GM13977 (cell line): ENCODE measurements at regions not wholly inside any gene's neighbourhood (a gene's known extent, or its start where the extent isn't known, plus 50 kb on each side); places are given as distances from the start of the nearest gene placed in this dataset.

Experiments used
- DNase-seq: peaks from one replicate; pipeline ENCODE4 v3.0.0; 2012; ENCODE audit warnings: low spot score
- CTCF ChIP-seq: IDR thresholded peaks from 2 replicates; pipeline ENCODE4 v1.5.1; 2012; ENCODE audit warnings: mild to moderate bottlenecking, control low read depth; ENCODE audit not compliant: insufficient read depth; ENCODE audit errors: extremely low read depth, missing control alignments
- in situ Hi-C: fragments of 300-500 bp; cut with MboI; formaldehyde crosslinking; loops from one replicate; pipeline ENCODE4 v1.12.0; 2022; ENCODE audit warnings: low sequenced_read_pairs, low pct_unique_long_range_greater_than_20kb, mixed read lengths, inconsistent platforms; ENCODE audit not compliant: unreplicated experiment

- DNase-seq, result no peak
- TF ChIP-seq CTCF, result no peak
- in situ Hi-C loops, result no loop called here
Observed at GRCh38 chr9:25442526-25442925, 235.7 kb downstream of the TUSC1 start.

GRCh38 chr9:25427898-25428297, 250.3 kb downstream of the TUSC1 start:
- DNase-seq, result no peak
- no peak for TF ChIP-seq CTCF
- in situ Hi-C loops, result no loop called here

- TF ChIP-seq CTCF, result no peak
- in situ Hi-C loops, result no loop called here
- DNase-seq, result no peak
Observed at GRCh38 chr9:25427290-25427689, 251.0 kb downstream of the TUSC1 start.

DNA sequence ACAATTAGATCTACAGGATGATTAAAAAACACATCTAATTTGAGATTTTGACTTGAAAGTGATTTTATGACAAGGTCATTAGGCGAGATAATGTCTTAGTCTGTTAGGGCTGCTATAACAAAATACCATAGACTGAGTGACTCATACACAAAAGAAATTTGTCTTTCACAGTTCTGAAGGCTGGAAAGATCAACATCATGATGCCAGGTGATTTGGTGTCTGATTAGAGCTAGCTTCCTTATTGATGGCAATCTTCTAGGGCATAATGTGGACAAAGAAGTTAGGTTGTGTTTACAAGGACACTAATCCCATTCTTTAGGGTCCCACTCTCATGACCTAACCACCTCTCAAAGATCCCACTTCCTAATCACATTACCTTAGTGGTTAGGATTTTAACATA, 256.7 kb downstream of the TUSC1 start:
- in situ Hi-C loops, result no loop called here
- DNase-seq, result no peak
- no peak for TF ChIP-seq CTCF

DNA sequence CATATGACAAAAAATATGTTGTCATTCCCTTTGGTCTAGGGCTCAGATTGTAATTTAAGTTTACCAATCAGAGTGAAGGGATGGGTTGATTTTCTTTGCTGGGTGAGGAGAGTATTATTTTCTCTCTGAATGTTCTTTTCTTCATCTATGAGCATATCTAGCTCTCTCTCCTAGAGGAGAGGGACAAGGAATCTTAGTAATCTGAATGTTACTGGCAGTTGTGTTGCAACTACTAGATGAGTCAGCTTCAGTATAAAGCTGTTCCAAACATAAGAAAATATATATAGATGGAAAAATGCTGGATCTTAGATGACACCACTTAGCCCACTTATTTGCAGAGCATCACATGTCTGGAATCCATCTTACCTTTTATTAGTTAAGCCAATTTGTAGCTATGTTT, 259.3 kb downstream of the TUSC1 start:
- in situ Hi-C loops, result no loop called here
- DNase-seq, result no peak
- TF ChIP-seq CTCF, result no peak

DNA sequence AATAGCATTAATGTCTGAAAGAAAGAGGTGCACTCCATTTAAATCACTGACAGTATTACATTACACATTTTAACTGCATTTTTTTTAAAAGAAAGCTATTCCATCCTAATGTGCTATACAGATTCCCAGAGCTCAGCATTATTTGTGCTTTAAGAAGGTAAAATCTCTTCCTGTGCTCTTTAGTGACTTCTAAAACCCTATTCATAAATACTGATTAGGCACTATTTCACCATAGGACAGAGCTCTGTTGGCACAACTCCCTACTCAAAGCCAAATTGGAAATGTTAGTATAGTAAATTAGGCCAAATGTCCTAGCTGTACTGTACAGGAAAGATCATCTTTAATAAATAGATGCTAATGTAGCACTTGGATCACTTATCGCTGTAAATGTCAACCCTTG, 262.5 kb downstream of the TUSC1 start:
- no peak for DNase-seq
- no peak for TF ChIP-seq CTCF
- in situ Hi-C loops, result no loop called here

DNA sequence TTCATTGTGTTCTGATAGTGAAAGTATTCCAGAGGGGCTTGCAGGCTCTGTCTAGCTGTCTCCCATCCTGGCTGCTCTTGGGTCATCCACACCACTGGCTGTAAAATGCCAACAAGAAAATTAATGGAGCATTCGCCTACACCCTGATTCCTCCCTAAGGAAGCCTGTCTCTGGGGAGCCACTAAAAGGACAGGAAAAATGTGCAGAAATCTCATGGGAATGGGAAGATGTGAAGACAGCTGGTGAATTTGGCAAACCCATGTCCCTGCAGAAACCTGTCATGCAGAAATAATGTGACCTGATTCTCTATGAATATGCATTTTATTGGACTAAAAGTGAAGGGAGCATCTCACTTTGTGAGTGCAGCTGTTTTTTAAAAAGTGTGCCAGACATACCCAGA, 265.6 kb downstream of the TUSC1 start:
- in situ Hi-C loops, result no loop called here
- no peak for TF ChIP-seq CTCF
- no peak for DNase-seq
